ENCODE measurements at regions not wholly inside any gene's neighbourhood (a gene's known extent, or its start where the extent isn't known, plus 50 kb on each side); places are given as distances from the start of the nearest gene placed in this dataset.

GRCh38 chr7:120180221-120180620, 92.8 kb upstream of the KCND2 start (continued):
- TF ChIP-seq USF2 (IDR thresholded peaks at IDR 0.05; ENCODE audit: borderline replicate concordance, low read depth, low read length) (no peak), MAX (IDR thresholded peaks at IDR 0.05; ENCODE audit: low read depth, low read length) (no peak), ZNF687 (IDR thresholded peaks at IDR 0.05) (no peak), E2F4 (IDR thresholded peaks at IDR 0.05; ENCODE audit: low read depth, low read length) (no peak), FOS (IDR thresholded peaks at IDR 0.05; ENCODE audit: borderline replicate concordance, extremely low read depth, insufficient read length) (no peak), MTA3 (IDR thresholded peaks at IDR 0.05; ENCODE audit: borderline replicate concordance, low read length) (no peak), STAT3 (IDR thresholded peaks at IDR 0.05; ENCODE audit: low read depth, low read length) (no peak), SRF (IDR thresholded peaks at IDR 0.05; ENCODE audit: low read depth in 2 of 2, low read length in 2 of 2) (no peak), CEBPZ (IDR thresholded peaks at IDR 0.05; ENCODE audit: low read depth, low read length) (no peak), ZZZ3 (IDR thresholded peaks at IDR 0.05; ENCODE audit: control insufficient read depth, insufficient read length, low read depth) (no peak), GABPA (IDR thresholded peaks at IDR 0.05; ENCODE audit: low read depth) (no peak)
